Sciatic nerve (tissue), 2 donors: ENCODE measurements at regions not wholly inside any gene's neighbourhood (a gene's known extent, or its start where the extent isn't known, plus 50 kb on each side); places are given as distances from the start of the nearest gene placed in this dataset.

ENCODE experiments used
- ATAC-seq: fragments of 200-7000 bp; cut with Tn5 transposase; one replicate; pipeline ENCODE4 v1.9.1; 2020; ENCODE audit warnings: mild to moderate bottlenecking, moderate library complexity
- DNase-seq: peaks from one replicate; pipeline ENCODE4 v3.0.0-alpha.2; 2020; ENCODE audit warnings: low spot score
- intact Hi-C: fragments of 100-400 bp; cut with DNase I; formaldehyde crosslinking; loops from one replicate; pipeline ENCODE4 v1.14.2; 2022
- donor health status: DM: no; HTN: no; CAD: no.
- donor health status: DM: no; HTN: no; CAD: no.

DNA sequence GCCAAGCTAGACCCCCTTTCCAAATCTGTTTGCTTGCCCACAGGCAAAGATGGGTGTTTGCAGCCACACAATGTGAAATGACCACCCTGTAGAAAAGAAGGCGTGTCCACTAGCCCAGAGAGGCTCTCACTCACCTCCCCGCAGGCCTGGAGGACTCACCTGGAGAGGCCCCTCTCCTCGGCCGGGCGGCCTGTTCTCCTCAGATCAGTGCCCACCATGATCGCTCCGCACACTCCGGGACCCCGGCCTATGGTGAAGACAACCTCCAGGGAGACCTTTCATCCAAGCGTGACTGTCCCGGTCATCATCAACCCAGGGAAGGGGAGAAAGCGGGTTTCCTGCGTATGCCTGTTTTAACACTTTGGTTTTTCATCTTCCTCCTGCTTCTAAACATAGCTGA lies 328.7 kb upstream of the SALL3 start:
- no peak for ATAC-seq
- DNase-seq: no peak
- intact Hi-C loops: no loop called here

- DNase-seq (no peak), ATAC-seq (no peak)
- intact Hi-C loops: no loop called here
Observed at GRCh38 chr18:78652001-78652545, 327.5 kb upstream of the SALL3 start.

- ATAC-seq (no peak), DNase-seq (no peak)
- intact Hi-C loops: no loop called here
Observed at GRCh38 chr18:78655921-78656320, 323.7 kb upstream of the SALL3 start.

GRCh38 chr18:78656346-78656925 lies 323.2 kb upstream of the SALL3 start:
- DNase-seq (no peak), ATAC-seq (no peak)
- intact Hi-C loops: no loop called here

GRCh38 chr18:78658531-78658930 lies 321.1 kb upstream of the SALL3 start:
- intact Hi-C loops: no loop called here
- DNase-seq (no peak), ATAC-seq (no peak)

GRCh38 chr18:78659057-78659456 lies 320.6 kb upstream of the SALL3 start:
- no peak for DNase-seq
- no peak for ATAC-seq
- intact Hi-C loops: no loop called here

- DNase-seq (no peak), ATAC-seq (no peak)
- intact Hi-C loops: no loop called here
Observed at GRCh38 chr18:78659748-78660147, 319.9 kb upstream of the SALL3 start.

GRCh38 chr18:78660311-78660710 lies 319.3 kb upstream of the SALL3 start:
- ATAC-seq (no peak), DNase-seq (no peak)
- intact Hi-C loops: no loop called here

DNA sequence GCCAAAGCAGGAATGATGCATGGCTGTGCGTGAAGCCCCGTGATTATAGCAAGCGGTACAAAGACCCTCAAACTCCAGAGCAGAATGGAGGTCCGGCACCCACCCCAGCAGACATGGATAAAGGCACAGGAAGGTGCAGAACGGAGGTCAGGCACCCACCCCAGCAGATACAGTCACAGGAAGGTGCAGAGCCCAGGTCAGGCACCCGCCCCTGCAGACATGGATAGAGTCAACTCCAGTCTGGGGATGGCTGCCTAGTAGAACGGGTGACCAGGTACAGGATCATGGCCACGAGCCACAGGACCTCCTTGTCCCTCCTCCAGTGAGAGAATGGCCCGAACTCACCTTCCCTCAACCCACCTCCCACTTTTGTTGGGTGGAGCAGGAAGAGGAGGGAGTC lies 318.3 kb upstream of the SALL3 start:
- DNase-seq: no peak
- intact Hi-C loops: no loop called here
- ATAC-seq: no peak

DNA sequence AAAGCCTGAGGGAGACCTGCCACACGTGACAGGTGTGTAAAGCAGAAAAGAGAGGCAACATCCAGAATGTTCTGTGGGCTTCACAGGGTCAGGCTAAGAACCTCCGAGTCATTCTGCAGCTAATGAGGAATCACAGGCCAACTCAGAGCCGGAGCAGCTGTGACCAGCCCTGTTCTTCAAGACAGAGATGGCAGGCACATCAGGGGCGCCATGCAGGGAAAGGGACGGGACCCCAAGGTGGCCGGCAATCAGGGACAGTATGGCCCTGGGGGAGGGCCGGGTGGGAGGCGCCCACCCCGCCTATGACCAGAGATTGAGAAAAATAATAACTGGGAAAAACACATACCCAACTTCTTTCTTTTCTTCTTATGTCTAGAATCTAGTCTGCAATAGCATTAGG lies 316.7 kb upstream of the SALL3 start:
- intact Hi-C loops: no loop called here
- no peak for ATAC-seq
- no peak for DNase-seq

DNA sequence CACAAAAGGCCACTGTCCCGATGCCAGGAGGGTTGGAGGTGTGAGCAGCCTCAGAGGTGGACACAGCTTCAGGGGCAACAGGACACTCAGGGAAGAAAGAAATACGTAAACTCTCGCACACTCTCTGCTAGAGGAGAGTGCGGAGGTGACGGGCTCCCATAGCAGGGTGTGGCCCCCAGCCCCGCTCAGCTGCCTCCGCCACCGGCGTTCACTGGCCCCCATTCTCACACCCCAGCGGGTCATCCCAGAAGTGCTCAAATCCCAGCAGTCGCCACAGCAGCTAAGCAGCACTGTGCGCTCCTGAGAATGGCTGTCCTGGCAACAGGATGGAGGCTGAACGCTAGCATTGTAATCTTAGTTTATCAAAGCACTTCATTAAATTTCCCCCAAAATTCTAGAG lies 315.6 kb upstream of the SALL3 start:
- intact Hi-C loops: no loop called here
- ATAC-seq: no peak
- no peak for DNase-seq

- intact Hi-C loops: no loop called here
- ATAC-seq: no peak
Observed at GRCh38 chr18:78664848-78665247, 314.8 kb upstream of the SALL3 start.

DNA sequence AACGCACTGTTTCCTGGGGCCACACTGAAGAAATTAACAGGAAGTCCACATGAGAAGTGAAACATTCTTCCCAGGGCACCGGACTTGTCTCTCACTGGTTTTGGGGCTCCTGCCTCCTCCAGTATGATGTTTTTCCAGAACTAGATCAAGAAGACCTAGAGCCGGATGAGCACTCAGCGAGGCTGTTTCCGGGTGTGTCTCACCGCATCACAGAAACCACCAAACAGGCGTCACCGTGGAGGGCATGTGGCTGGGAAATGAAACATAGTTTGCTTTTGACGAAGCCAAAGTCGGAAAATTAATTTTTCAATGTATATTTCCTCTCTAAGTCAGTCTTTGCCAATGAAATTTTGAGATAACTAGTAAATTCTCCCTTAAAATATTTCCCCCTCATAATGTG lies 314.0 kb upstream of the SALL3 start:
- no peak for ATAC-seq
- intact Hi-C loops: no loop called here
- DNase-seq: no peak

More at GRCh38 chr18:78664848-78665247, 314.8 kb upstream of the SALL3 start:
- no peak for DNase-seq

GRCh38 chr18:78666666-78667335 lies 312.8 kb upstream of the SALL3 start:
- no peak for ATAC-seq
- intact Hi-C loops: no loop called here

DNA sequence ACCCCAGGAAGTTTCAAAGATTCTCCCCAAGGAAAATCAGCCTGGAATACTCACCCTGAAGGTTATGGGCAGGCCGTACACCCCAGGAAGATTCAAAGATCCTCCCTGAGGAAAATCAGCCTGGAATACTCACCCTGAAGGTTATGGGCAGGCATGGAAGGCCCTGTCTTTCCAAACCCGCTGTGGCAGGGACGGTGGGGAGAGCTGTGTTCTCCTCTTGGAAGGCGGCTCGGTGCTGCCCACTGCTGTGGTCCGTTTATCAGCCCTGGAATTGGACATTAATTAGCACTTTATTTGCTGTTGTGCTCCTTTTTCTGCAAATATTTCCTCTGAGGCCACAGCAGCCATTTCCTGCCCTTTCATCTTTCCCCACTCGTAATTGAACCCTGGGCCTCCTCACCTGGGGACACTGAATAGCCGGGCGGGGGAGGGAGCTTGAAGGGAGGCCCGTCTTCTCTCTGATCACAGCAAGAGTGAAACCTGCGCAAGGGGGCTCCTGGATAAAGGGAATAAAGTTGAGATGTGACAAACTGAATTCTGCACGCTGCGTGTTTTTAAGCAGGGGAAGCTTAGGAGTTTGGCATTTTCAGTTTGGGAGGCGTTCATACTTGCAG lies 308.7 kb upstream of the SALL3 start:
- intact Hi-C loops: no loop called here
- DNase-seq: peak; percentile 14

More at GRCh38 chr18:78666666-78667335, 312.8 kb upstream of the SALL3 start:
- DNase-seq: no peak

GRCh38 chr18:78671551-78671950 lies 308.1 kb upstream of the SALL3 start:
- intact Hi-C loops: no loop called here
- ATAC-seq (no peak), DNase-seq (no peak)

More for the DNA sequence above, 308.7 kb upstream of the SALL3 start:
- ATAC-seq: no peak

DNA sequence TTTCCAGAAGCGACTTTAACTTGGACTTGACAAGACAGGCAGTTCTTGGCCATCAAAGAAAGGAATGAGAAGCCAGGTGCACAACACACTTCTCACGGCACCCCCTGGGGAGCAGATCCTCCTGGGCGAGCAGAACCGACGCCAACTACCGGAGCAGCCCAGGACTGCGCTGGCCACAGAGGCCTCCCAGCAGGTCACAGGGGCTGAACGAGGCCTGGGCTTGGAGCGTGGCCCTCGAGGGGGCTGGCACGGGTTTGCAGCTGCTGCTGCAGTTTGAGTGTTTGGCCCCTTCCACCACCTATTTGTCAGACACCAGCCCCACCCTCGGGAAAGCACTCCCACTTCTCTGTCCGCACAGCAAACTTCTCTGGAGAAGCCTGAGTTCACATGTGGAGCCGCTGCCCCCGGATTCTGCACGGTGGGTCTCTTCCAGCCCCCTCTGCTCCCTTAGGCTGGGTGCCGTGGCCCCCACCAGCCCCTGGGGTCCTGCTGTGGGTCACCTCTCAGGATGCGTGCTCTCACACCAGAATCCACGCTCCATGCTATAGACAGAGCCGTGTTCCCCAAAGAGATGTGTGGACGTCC lies 306.7 kb upstream of the SALL3 start:
- no peak for DNase-seq
- ATAC-seq: no peak
- intact Hi-C loops: no loop called here

DNA sequence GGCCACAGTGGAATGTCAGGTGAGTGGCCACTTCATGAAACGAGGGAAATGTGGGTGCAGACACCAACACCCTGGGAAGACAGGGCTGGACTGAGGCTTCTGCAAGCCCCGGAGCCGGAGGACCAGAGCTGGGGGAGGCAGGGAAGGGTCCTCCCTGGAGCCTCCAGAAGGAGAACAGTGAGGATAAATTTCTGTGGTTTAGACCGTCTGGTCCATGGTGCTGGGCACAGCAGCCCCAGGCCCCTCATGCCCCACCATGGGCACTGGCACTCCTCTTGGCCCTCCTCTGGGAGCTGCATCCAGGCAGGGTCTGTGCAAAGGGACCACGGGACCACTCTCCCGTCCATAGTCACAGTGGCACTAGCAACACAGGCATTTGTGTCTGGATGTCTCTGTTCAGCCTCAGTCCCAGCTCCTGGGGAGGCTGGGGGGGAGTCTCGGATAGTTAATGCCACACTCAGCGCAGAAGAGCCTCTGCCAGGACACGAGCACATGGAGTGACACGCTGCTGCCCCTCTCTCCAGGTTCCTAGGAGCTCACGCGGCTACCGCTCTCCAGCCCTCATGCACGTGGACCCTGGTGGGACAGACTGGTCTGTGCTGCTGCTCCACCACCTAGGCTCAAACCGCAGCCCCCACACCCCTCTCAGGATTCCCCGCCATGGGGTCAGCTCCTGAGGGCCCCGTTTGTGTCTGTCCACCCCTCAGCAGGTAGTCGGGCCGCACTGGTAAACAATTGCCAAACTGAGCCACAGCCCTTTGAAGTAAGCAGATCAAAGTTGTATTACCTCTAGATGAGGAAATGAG lies 305.9 kb upstream of the SALL3 start:
- intact Hi-C loops: no loop called here
- ATAC-seq (no peak), DNase-seq (no peak)

GRCh38 chr18:78675231-78675630 lies 304.4 kb upstream of the SALL3 start:
- intact Hi-C loops: no loop called here
- ATAC-seq: no peak

More at GRCh38 chr18:78675231-78675630, 304.4 kb upstream of the SALL3 start:
- DNase-seq: no peak
